ENCODE measurements at regions not wholly inside any gene's neighbourhood (a gene's known extent, or its start where the extent isn't known, plus 50 kb on each side); places are given as distances from the start of the nearest gene placed in this dataset.

DNA sequence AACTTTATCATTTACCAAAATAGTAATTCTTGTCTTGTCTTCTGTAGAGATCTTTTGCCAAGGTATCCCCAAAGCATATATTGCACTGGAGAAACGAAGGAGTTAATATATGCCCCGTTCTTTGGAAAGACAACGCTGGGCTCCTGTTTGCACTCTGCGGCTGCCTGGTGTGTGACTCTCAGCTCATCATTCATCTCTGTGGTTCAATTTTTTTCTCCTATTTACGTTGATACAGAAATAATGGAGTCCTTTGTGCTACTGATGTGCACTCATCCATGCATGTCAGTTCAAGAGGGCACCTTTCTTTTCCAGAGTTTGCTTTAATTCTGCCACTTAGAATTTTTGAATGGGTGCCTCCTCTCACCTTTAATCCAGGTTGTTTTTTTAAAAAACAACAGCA lies 655.5 kb downstream of the DCDC2C start:
- intact Hi-C loops (cut with DNase I; ENCODE audit: low total_unique reads): no loop called here
- DNase-seq (ENCODE audit: low spot score in 2 of 2): no peak
- no peak overlapping the region for H3K4me3 ChIP-seq (ENCODE audit: low read depth, poor library complexity, severe bottlenecking)
- TF ChIP-seq, protein P1, sequence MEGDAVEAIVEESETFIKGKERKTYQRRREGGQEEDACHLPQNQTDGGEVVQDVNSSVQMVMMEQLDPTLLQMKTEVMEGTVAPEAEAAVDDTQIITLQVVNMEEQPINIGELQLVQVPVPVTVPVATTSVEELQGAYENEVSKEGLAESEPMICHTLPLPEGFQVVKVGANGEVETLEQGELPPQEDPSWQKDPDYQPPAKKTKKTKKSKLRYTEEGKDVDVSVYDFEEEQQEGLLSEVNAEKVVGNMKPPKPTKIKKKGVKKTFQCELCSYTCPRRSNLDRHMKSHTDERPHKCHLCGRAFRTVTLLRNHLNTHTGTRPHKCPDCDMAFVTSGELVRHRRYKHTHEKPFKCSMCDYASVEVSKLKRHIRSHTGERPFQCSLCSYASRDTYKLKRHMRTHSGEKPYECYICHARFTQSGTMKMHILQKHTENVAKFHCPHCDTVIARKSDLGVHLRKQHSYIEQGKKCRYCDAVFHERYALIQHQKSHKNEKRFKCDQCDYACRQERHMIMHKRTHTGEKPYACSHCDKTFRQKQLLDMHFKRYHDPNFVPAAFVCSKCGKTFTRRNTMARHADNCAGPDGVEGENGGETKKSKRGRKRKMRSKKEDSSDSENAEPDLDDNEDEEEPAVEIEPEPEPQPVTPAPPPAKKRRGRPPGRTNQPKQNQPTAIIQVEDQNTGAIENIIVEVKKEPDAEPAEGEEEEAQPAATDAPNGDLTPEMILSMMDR (IDR thresholded peaks at IDR 0.05): no peak
- TF ChIP-seq POLR2A (IDR thresholded peaks at IDR 0.05): no peak
- WGBS, 2 donors: 66 to 78% methylated on average over 5 of the region's 5 CpGs

DNA sequence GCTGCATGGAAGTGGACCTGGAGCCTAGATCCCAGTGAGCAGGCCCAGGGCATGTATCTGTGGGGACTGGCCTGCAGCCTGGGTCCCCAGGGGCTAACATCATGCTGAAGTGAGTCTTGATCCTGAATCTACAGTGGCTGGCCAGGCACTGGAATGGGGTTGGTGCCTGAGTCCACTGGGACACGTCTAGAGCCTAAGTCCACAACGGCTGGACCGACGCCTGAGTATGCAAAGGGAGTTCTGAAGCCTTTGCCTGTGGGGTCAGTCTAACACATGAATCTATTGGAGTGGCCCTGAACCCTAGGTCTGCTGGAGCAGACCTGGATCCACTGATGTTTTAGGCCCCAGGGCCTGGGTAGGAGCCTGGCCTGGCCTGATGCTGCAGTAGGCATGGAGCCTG lies 665.5 kb downstream of the DCDC2C start:
- H3K4me3 ChIP-seq (ENCODE audit: low read depth, poor library complexity, severe bottlenecking): no peak overlapping the region
- TF ChIP-seq POLR2A (IDR thresholded peaks at IDR 0.05): no peak
- TF ChIP-seq, protein P1 (IDR thresholded peaks at IDR 0.05): no peak
- intact Hi-C loops (cut with DNase I; ENCODE audit: low total_unique reads): no loop called here
- DNase-seq (ENCODE audit: low spot score in 2 of 2): no peak
- WGBS, 2 donors: 96 to 100% methylated on average over 4 of the region's 4 CpGs

DNA sequence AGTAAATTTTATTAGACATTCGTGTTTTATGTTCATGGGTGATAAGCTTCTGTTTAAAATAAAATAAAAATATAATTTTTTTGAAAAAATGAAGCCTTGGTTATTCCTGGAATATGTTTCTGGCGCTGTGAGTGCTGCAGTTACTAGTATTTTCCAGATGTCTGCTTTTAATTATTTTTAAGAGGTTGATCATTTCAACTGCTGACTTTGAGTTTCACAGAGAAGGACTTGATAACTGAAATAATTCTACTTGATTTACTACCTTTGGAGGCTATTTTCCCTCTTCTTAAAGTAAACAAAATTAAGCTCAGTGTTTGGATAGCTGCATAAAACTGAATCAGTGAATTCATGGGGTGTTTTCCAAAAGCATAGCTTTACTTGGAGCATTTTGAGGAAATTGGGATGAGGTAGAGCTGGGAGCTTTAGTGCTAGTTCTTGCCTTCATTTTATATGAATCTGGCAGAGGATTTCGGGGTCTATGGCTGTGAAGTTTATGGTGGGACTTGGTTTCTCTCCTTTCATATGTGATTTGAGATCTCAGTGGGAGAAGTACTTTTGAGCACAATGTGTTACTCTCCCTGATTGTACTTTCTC lies 666.5 kb downstream of the DCDC2C start:
- intact Hi-C loops (cut with DNase I; ENCODE audit: low total_unique reads): no loop called here
- TF ChIP-seq, protein P1 (IDR thresholded peaks at IDR 0.05): no peak
- TF ChIP-seq POLR2A (IDR thresholded peaks at IDR 0.05): no peak
- 39 to 43% methylated on average over 3 of the region's 3 CpGs for WGBS, 2 donors
- no peak overlapping the region for H3K4me3 ChIP-seq (ENCODE audit: low read depth, poor library complexity, severe bottlenecking)
- DNase-seq (ENCODE audit: low spot score in 2 of 2): no peak

DNA sequence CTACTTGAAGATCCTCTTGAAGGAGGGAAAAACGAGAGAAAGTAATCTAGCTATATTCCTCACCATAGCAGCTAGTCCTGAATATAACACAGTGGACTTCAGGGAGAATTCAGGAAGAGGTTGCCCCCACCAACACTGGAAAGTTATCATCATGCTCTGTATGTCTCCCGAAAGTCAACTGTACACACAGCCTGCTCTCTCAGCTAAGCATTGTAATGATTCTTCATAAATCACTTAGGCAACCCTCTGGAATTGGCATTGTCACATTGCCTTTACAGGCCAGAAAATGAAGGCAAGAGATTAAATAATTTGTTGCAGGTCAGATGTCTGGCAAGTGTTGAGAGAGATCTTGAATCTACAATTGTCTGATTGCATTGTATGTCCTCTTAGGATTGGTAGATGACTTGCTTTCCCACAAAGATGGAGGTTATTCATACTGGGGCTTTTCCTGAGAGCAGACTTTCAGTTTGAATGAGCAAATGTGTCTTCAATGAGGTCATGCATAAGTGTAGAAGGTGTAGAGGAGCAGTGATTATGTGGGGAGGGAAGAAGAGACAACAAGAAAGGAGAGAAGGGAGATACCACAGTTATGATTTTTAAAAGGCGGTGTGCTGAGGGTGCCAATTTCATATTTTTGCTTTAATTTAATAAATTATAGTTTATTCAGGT lies 667.2 kb downstream of the DCDC2C start:
- no peak overlapping the region for H3K4me3 ChIP-seq (ENCODE audit: low read depth, poor library complexity, severe bottlenecking)
- intact Hi-C loops (cut with DNase I; ENCODE audit: low total_unique reads): no loop called here
- 75 to 81% methylated on average over 3 of the region's 3 CpGs for WGBS, 2 donors
- no peak for DNase-seq (ENCODE audit: low spot score in 2 of 2)
- TF ChIP-seq, protein P1 (IDR thresholded peaks at IDR 0.05): no peak
- TF ChIP-seq POLR2A (IDR thresholded peaks at IDR 0.05): no peak

DNA sequence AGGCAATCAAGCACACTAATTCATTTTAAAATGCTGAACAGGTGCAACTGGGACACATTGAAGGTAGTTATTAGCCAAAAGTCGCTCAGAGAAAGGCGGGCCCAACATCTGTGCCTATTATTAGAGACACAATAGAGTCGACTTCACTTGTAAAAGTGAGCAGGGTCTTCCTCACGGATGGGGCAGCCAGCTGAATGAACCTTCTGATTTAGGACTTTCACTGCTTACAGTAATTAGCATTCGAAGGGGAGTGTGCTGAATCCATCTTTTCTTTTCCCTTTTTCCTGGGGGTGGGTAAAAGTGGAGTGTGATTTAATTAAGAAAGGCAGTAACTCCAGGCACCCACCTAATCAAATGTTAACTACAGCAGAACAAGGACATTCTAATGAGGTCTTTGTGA lies 677.7 kb downstream of the DCDC2C start:
- TF ChIP-seq, protein P1 (IDR thresholded peaks at IDR 0.05): no peak
- TF ChIP-seq POLR2A (IDR thresholded peaks at IDR 0.05): no peak
- no peak for DNase-seq (ENCODE audit: low spot score in 2 of 2)
- WGBS, 2 donors: 30 to 36% methylated on average over 5 of the region's 5 CpGs
- no peak overlapping the region for H3K4me3 ChIP-seq (ENCODE audit: low read depth, poor library complexity, severe bottlenecking)
- intact Hi-C loops (cut with DNase I; ENCODE audit: low total_unique reads): no loop called here

DNA sequence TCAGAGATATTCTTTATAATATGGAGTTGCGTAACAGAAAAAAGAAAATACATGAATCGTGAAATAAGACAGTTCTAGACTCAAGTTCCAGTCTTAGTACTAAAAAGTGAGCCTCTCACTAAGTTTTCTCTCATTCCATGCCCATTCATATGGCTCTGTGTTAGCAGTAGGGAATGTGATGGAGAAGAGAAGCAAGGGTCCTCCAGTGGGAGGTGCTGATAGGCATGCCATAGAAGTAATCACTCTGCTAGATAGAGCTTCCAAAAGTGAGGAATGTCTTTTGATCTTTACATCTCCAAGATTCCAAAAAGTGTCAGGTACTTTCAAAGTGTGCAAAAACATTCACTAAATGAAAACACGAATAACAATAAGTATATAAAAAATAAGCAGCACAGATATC lies 678.4 kb downstream of the DCDC2C start:
- TF ChIP-seq, protein P1 (IDR thresholded peaks at IDR 0.05): no peak
- TF ChIP-seq POLR2A (IDR thresholded peaks at IDR 0.05): no peak
- intact Hi-C loops (cut with DNase I; ENCODE audit: low total_unique reads): no loop called here
- no peak overlapping the region for H3K4me3 ChIP-seq (ENCODE audit: low read depth, poor library complexity, severe bottlenecking)
- WGBS, 2 donors: 80 to 85% methylated on average over 3 of the region's 3 CpGs
- DNase-seq (ENCODE audit: low spot score in 2 of 2): no peak

Data from lower leg skin (tissue), 4 donors.